GM23338 (cell line): ENCODE measurements at regions not wholly inside any gene's neighbourhood (a gene's known extent, or its start where the extent isn't known, plus 50 kb on each side); places are given as distances from the start of the nearest gene placed in this dataset.

Experiments
- ATAC-seq: fragments of 200-7000 bp; cut with Tn5 transposase; 3 replicates; pipeline ENCODE4 v1.9.1; 2020
- DNase-seq: peaks from one replicate; pipeline ENCODE4 v3.0.0-alpha.2; 2015; ENCODE audit warnings: low spot score
- H2AFZ ChIP-seq: fragments of 200-600 bp; sonication (generic); 2 replicates; pipeline ENCODE4 v1.8.0; 2016; ENCODE audit warnings: antibody characterized with exemption, mild to moderate bottlenecking, moderate library complexity
- H3F3A ChIP-seq: fragments of 200-600 bp; sonication (generic); replicated peaks from 2 replicates; pipeline ENCODE4 v1.8.0; 2017; ENCODE audit warnings: antibody characterized with exemption, mixed run types, low read depth
- H3K27ac ChIP-seq: fragments of 200-600 bp; sonication (generic); 2 replicates; pipeline ENCODE4 v1.6.1; 2016; ENCODE audit warnings: low read depth
- H3K27me3 ChIP-seq: fragments of 200-600 bp; sonication (generic); 2 replicates; pipeline ENCODE4 v1.8.0; 2016; ENCODE audit warnings: mild to moderate bottlenecking, mixed run types, moderate library complexity; ENCODE audit not compliant: insufficient read depth
- H3K36me3 ChIP-seq: fragments of 200-600 bp; sonication (generic); 2 replicates; pipeline ENCODE4 v1.8.0; 2016; ENCODE audit warnings: mild to moderate bottlenecking; ENCODE audit not compliant: insufficient read depth
- H3K4me1 ChIP-seq: fragments of 200-600 bp; sonication (generic); 2 replicates; pipeline ENCODE4 v1.8.0; 2016; ENCODE audit warnings: mild to moderate bottlenecking, moderate library complexity; ENCODE audit not compliant: insufficient read depth
- H3K4me2 ChIP-seq: fragments of 200-600 bp; sonication (generic); 2 replicates; pipeline ENCODE4 v1.7.1; 2017; ENCODE audit warnings: mixed run types
- H3K4me3 ChIP-seq: fragments of 200-600 bp; sonication (generic); 2 replicates; pipeline ENCODE4 v1.6.1; 2016; ENCODE audit warnings: mixed run types
- H3K79me2 ChIP-seq: fragments of 200-600 bp; sonication (generic); replicated peaks from 2 replicates; pipeline ENCODE4 v1.8.0; 2017; ENCODE audit warnings: mild to moderate bottlenecking; ENCODE audit not compliant: insufficient read depth
- H3K9me2 ChIP-seq: fragments of 200-600 bp; sonication (generic); 2 replicates; pipeline ENCODE4 v1.8.0; 2017; ENCODE audit not compliant: insufficient read depth
- H4K20me1 ChIP-seq: fragments of 200-600 bp; sonication (generic); replicated peaks from 2 replicates; pipeline ENCODE4 v1.8.0; 2017; ENCODE audit warnings: mild to moderate bottlenecking; ENCODE audit not compliant: insufficient read depth
- H3K27ac Mint-ChIP-seq: 2 replicates; pipeline ENCODE4 v1.8.0; 2020; ENCODE audit warnings: inconsistent platforms, mild to moderate bottlenecking, moderate library complexity, mixed read lengths
- H3K27me3 Mint-ChIP-seq: 3 replicates; pipeline ENCODE4 v1.8.0; 2022; ENCODE audit warnings: low read depth, mild to moderate bottlenecking, moderate library complexity, mixed read lengths, inconsistent platforms; ENCODE audit not compliant: insufficient read depth, poor library complexity
- H3K36me3 Mint-ChIP-seq: 3 replicates; pipeline ENCODE4 v1.8.0; 2021; ENCODE audit warnings: low read depth, mild to moderate bottlenecking, inconsistent platforms, moderate library complexity, mixed read lengths
- H3K4me1 Mint-ChIP-seq: 3 replicates; pipeline ENCODE4 v1.8.0; 2020; ENCODE audit warnings: mild to moderate bottlenecking, inconsistent platforms, mixed read lengths
- H3K4me3 Mint-ChIP-seq: 3 replicates; pipeline ENCODE4 v1.8.0; 2021; ENCODE audit warnings: moderate library complexity, mild to moderate bottlenecking, inconsistent platforms, mixed read lengths
- H3K9me3 Mint-ChIP-seq: 3 replicates; pipeline ENCODE4 v1.8.0; 2020; ENCODE audit warnings: moderate library complexity, mild to moderate bottlenecking, inconsistent platforms, mixed read lengths
- CREB1 ChIP-seq: fragments of 250-450 bp; sonication (Bioruptor Pico); IDR thresholded peaks from 2 replicates; pipeline ENCODE4 v1.5.0; 2020; ENCODE audit warnings: low read depth, mild to moderate bottlenecking, moderate library complexity
- CTCF ChIP-seq, 2 experiments: fragments of 200-600 bp in 1 of 2; sonication (generic) in 1 of 2; conservative IDR thresholded peaks; 2 replicates each; pipeline versions ENCODE4 v1.5.1 to v1.6.1; 2016 to 2017; ENCODE audit warnings: antibody characterized with exemption in 2 of 2, low read depth in 2 of 2, mild to moderate bottlenecking in 2 of 2, moderate library complexity in 1 of 2
- EZH2 ChIP-seq: fragments of 200-600 bp; sonication (generic); IDR thresholded peaks from one replicate; pipeline ENCODE4 v1.8.0; 2017; ENCODE audit warnings: antibody characterized with exemption, mild to moderate bottlenecking, low read depth; ENCODE audit not compliant: unreplicated experiment
- EZH2phosphoT487 ChIP-seq: fragments of 200-600 bp; sonication (generic); IDR thresholded peaks from one replicate; pipeline ENCODE4 v1.8.1; 2018; ENCODE audit warnings: antibody characterized with exemption; ENCODE audit not compliant: unreplicated experiment
- JUNB ChIP-seq: IDR thresholded peaks from one replicate; pipeline ENCODE4 v1.6.1; 2016; ENCODE audit warnings: antibody characterized with exemption; ENCODE audit not compliant: unreplicated experiment
- NANOG ChIP-seq: IDR thresholded peaks from 2 replicates; pipeline ENCODE4 v1.6.1; 2016; ENCODE audit warnings: antibody characterized with exemption, borderline replicate concordance
- POLR2AphosphoS5 ChIP-seq: IDR thresholded peaks from 2 replicates; pipeline ENCODE4 v1.6.1; 2016; ENCODE audit warnings: antibody characterized with exemption, low read depth
- REST ChIP-seq: IDR thresholded peaks from one replicate; pipeline ENCODE4 v1.6.1; 2018; ENCODE audit warnings: antibody characterized with exemption; ENCODE audit not compliant: unreplicated experiment
- STAT1 ChIP-seq: IDR thresholded peaks from one replicate; pipeline ENCODE4 v1.6.1; 2016; ENCODE audit warnings: antibody characterized with exemption; ENCODE audit not compliant: unreplicated experiment
- ZNF114 ChIP-seq: fragments of 250-450 bp; sonication (Bioruptor Pico); IDR thresholded peaks from 2 replicates; pipeline ENCODE4 v1.5.0; 2020; ENCODE audit warnings: mild to moderate bottlenecking, moderate library complexity
- ZNF331 ChIP-seq: fragments of 250-450 bp; sonication (Bioruptor Pico); IDR thresholded peaks from 2 replicates; pipeline ENCODE4 v1.5.0; 2020; ENCODE audit warnings: low read depth, mild to moderate bottlenecking, moderate library complexity
- ZNF462 ChIP-seq: fragments of 250-450 bp; sonication (Bioruptor Pico); IDR thresholded peaks from 2 replicates; pipeline ENCODE4 v1.5.0; 2020; ENCODE audit warnings: mild to moderate bottlenecking, moderate library complexity
- TF ChIP-seq, protein P1 (sequence below): IDR thresholded peaks from 2 replicates; pipeline ENCODE4 v1.6.1; 2016; ENCODE audit warnings: antibody characterized with exemption

DNA sequence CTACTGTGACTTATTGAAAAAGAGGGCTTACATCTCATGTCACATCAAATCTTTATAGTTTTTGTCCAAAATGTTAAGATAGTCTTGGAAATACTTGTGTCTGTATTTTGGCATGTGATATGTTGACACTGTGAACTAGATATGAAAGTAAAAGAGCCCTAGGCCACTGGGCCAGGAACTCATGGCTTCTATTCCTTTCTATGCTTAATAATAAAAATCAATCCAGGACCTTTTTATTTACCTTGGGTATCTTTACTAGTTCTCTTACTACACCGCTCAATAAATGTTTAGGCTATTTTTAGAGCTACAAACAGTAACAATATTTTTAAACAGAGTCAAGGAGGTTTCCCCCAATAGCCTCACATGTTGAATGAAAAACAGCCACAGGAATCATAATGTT lies 348.6 kb upstream of the SLC24A2 start:
- Histone ChIP-seq H3K4me2 (no peak overlapping the region), H3K79me2 (no peaks in the 10 kb centered on the region), H3F3A (no peaks in the 10 kb centered on the region), H3K9me2 (no peaks in the 10 kb centered on the region), H3K4me3 (no peak overlapping the region), H3K27me3 (no peaks in the 10 kb centered on the region), H3K27ac (no peak overlapping the region), H3K36me3 (no peaks in the 10 kb centered on the region), H4K20me1 (no peaks in the 10 kb centered on the region), H3K4me1 (no peaks in the 10 kb centered on the region; the same call in 1 of the 2 replicates), H2AFZ (no peak overlapping the region)
- Mint-ChIP-seq H3K27ac (no peak overlapping the region), H3K9me3 (no peaks in the 10 kb centered on the region), H3K4me1 (peaks cover 13% of the 10 kb centered on the region), H3K27me3 (no peaks in the 10 kb centered on the region), H3K4me3 (no peak overlapping the region), H3K36me3 (no peaks in the 10 kb centered on the region)
- no peak for DNase-seq
- ATAC-seq: no peak
- TF ChIP-seq STAT1 (no peak), CTCF (conservative IDR thresholded peaks at IDR 0.05; ENCODE audit: low read depth in 2 of 2) (no peak), EZH2phosphoT487 (no peak), ZNF462 (CRISPR knock-in tag) (no peak), REST (no peak), ZNF331 (CRISPR knock-in tag) (no peak), EZH2 (no peak), JUNB (no peak), CREB1 (no peak), NANOG (no peak), POLR2AphosphoS5 (no peak), ZNF114 (CRISPR knock-in tag) (no peak)
- TF ChIP-seq, protein P1, sequence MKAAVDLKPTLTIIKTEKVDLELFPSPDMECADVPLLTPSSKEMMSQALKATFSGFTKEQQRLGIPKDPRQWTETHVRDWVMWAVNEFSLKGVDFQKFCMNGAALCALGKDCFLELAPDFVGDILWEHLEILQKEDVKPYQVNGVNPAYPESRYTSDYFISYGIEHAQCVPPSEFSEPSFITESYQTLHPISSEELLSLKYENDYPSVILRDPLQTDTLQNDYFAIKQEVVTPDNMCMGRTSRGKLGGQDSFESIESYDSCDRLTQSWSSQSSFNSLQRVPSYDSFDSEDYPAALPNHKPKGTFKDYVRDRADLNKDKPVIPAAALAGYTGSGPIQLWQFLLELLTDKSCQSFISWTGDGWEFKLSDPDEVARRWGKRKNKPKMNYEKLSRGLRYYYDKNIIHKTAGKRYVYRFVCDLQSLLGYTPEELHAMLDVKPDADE: no peak
